Endothelial cell (in vitro differentiated cells): ENCODE measurements at regions not wholly inside any gene's neighbourhood (a gene's known extent, or its start where the extent isn't known, plus 50 kb on each side); places are given as distances from the start of the nearest gene placed in this dataset.

Experiments used
- DNase-seq: peaks from one replicate; pipeline ENCODE4 v3.0.0; 2021; ENCODE audit warnings: low spot score
- H3K27ac Mint-ChIP-seq: one replicate; pipeline ENCODE4 v1.8.0; 2021; ENCODE audit warnings: mixed read lengths, inconsistent platforms; ENCODE audit not compliant: unreplicated experiment
- H3K27me3 Mint-ChIP-seq: one replicate; pipeline ENCODE4 v1.8.0; 2021; ENCODE audit warnings: mild to moderate bottlenecking, moderate library complexity, mixed read lengths, inconsistent platforms; ENCODE audit not compliant: unreplicated experiment
- H3K36me3 Mint-ChIP-seq: one replicate; pipeline ENCODE4 v1.8.0; 2021; ENCODE audit warnings: mild to moderate bottlenecking, low read depth, mixed read lengths, inconsistent platforms; ENCODE audit not compliant: unreplicated experiment
- H3K4me1 Mint-ChIP-seq: one replicate; pipeline ENCODE4 v1.8.0; 2021; ENCODE audit warnings: mild to moderate bottlenecking, mixed read lengths, inconsistent platforms; ENCODE audit not compliant: unreplicated experiment
- H3K4me3 Mint-ChIP-seq: one replicate; pipeline ENCODE4 v1.8.0; 2021; ENCODE audit warnings: mild to moderate bottlenecking, mixed read lengths, inconsistent platforms; ENCODE audit not compliant: unreplicated experiment
- H3K9me3 Mint-ChIP-seq: one replicate; pipeline ENCODE4 v1.8.0; 2021; ENCODE audit warnings: mixed read lengths, inconsistent platforms; ENCODE audit not compliant: unreplicated experiment
- TF ChIP-seq, protein P1 (sequence below): fragments of 200-600 bp; sonication (generic); IDR thresholded peaks from one replicate; pipeline ENCODE4 v1.5.0; 2021; ENCODE audit warnings: antibody characterized with exemption; ENCODE audit not compliant: unreplicated experiment

DNA sequence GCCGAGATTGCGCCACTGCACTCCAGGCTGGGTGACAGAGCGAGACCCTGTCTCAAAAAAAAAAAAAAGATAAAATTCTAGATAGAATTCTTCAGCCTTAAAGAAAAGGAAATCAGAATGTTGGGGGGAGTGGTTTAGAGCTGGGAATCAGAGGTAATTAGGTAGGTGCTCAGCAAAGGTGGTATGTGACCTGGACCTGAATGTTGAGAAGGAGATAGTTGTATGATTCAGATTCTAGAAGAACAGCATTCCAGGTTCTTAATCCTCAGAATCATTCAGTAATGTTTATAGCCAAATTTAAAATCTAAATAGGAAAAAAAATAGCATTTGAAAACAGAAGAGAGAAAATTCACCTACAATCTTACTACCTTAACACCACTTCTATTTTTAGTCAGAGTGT, 71.3 kb upstream of the UBE2E1 start:
- no peak overlapping the region for H3K4me3 Mint-ChIP-seq
- no peaks in the 10 kb centered on the region for H3K36me3 Mint-ChIP-seq
- no peak for DNase-seq
- H3K27ac Mint-ChIP-seq = no peak overlapping the region
- TF ChIP-seq, protein P1, sequence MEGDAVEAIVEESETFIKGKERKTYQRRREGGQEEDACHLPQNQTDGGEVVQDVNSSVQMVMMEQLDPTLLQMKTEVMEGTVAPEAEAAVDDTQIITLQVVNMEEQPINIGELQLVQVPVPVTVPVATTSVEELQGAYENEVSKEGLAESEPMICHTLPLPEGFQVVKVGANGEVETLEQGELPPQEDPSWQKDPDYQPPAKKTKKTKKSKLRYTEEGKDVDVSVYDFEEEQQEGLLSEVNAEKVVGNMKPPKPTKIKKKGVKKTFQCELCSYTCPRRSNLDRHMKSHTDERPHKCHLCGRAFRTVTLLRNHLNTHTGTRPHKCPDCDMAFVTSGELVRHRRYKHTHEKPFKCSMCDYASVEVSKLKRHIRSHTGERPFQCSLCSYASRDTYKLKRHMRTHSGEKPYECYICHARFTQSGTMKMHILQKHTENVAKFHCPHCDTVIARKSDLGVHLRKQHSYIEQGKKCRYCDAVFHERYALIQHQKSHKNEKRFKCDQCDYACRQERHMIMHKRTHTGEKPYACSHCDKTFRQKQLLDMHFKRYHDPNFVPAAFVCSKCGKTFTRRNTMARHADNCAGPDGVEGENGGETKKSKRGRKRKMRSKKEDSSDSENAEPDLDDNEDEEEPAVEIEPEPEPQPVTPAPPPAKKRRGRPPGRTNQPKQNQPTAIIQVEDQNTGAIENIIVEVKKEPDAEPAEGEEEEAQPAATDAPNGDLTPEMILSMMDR = no peak
- H3K9me3 Mint-ChIP-seq = no peaks in the 10 kb centered on the region
- H3K27me3 Mint-ChIP-seq = no peaks in the 10 kb centered on the region
- H3K4me1 Mint-ChIP-seq = peaks cover 4% of the 10 kb centered on the region

DNA sequence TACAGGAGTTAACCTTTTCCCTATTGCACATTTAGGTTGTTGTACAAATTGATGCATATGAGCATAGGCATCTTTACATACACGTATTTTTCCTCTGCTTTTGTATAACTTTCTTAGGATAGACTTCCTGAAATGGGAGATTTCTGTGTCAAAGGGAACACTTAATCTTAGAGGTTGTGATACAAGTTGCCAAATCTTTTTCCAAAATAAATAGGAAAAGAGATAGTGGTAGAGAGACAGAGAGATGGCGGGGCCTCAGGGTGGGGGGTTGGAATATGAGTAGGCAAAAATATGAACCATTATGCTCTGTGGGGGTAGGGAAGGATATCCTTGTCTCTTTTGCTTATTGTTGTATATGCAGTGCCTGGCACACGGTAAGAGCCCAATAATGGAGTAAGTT, 70.7 kb upstream of the UBE2E1 start:
- no peaks in the 10 kb centered on the region for H3K9me3 Mint-ChIP-seq
- DNase-seq = no peak
- no peak overlapping the region for H3K4me3 Mint-ChIP-seq
- TF ChIP-seq, protein P1 = no peak
- no peak overlapping the region for H3K27ac Mint-ChIP-seq
- H3K36me3 Mint-ChIP-seq = no peaks in the 10 kb centered on the region
- no peaks in the 10 kb centered on the region for H3K27me3 Mint-ChIP-seq
- H3K4me1 Mint-ChIP-seq = peaks cover 4% of the 10 kb centered on the region

DNA sequence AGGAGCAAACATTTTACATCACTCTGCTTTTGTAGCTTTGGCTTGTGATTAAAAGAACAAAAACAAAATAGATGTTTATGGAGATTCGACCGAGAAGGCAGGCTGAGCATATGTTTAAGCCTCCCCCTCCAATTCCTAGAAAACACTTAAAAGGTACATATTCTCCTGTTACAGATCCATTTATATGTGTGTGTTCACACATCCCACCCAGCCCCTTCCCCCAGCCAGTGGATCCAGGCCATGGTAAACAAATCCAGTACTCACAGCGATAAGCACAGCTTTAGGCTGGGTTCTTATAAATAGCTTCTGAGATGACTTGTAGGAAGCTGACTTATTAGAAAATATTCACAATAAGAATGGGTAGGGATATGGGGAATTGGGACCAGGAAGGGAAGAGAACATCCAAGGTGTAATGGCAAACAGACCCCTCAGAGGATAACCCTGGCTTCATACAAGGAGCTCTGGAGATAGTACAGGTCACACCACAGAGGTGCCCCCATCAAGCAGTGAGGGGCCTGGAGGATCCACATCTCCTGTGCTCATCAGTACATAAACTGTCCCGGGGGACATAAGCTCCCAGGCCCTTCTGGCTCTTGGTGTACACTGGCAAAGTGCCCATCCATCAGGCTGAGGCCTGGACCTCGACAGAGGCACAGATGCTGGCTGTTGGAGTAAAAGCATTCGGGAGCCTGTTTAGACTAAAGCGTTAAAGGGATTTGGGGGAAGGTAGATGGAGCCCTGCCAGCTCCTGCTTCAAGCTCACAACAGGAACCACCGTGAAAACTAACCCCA, 70.0 kb upstream of the UBE2E1 start:
- no peaks in the 10 kb centered on the region for H3K27me3 Mint-ChIP-seq
- no peak for DNase-seq
- no peak overlapping the region for H3K27ac Mint-ChIP-seq
- no peak overlapping the region for H3K4me3 Mint-ChIP-seq
- no peaks in the 10 kb centered on the region for H3K9me3 Mint-ChIP-seq
- H3K4me1 Mint-ChIP-seq = peaks cover 8% of the 10 kb centered on the region
- H3K36me3 Mint-ChIP-seq = no peaks in the 10 kb centered on the region
- TF ChIP-seq, protein P1 = no peak

DNA sequence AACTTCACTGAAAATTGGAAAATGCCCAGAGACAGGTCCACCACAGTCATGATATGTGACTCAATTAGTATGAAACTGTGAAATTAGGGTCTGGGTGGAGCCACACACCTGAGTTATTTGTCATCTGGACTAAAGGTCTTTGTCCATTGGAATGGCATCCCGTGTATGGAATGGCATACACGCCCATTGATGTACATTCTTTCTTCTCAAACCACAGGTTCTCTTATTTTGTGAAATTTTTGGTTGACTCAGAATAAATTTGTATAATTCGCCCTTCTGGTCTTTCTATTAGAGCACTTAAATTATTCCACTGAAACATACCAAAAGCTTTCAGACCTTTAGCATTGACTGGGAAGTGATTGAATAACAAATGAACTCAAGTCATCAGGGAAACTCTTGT, 66.8 kb upstream of the UBE2E1 start:
- H3K4me1 Mint-ChIP-seq = peaks cover 12% of the 10 kb centered on the region
- no peak overlapping the region for H3K27ac Mint-ChIP-seq
- H3K36me3 Mint-ChIP-seq = no peaks in the 10 kb centered on the region
- H3K27me3 Mint-ChIP-seq = peaks cover 1% of the 10 kb centered on the region
- TF ChIP-seq, protein P1 = no peak
- no peaks in the 10 kb centered on the region for H3K9me3 Mint-ChIP-seq
- no peak overlapping the region for H3K4me3 Mint-ChIP-seq
- no peak for DNase-seq

DNA sequence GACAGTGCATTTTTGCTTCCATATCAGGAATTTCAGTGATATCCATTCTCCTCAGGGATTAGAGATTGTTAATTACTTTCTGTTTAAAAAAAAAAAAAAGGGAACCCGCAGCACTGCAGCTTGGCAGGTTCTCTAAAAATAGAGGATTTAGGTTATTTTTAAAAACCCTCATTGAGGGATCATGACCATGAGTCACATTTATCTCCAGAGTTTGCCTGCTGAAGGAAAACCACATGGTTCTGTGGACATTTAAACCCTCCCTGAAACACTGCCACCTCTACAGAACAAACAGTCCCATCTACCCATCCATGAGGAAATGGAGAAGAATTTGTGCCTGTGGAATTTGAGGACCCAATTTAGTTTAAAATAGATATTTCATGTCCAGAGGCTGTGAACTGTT, 66.2 kb upstream of the UBE2E1 start:
- TF ChIP-seq, protein P1 = no peak
- Mint-ChIP-seq H3K27ac (no peak overlapping the region), H3K9me3 (no peaks in the 10 kb centered on the region), H3K4me1 (peaks cover 12% of the 10 kb centered on the region), H3K27me3 (peaks cover 2% of the 10 kb centered on the region), H3K4me3 (no peak overlapping the region), H3K36me3 (no peaks in the 10 kb centered on the region)
- no peak for DNase-seq
